Neural progenitor cell (in vitro differentiated cells): ENCODE measurements at regions not wholly inside any gene's neighbourhood (a gene's known extent, or its start where the extent isn't known, plus 50 kb on each side); places are given as distances from the start of the nearest gene placed in this dataset.

Source experiments
- DNase-seq: peaks from one replicate; pipeline ENCODE4 v3.0.0-alpha.2; 2016; ENCODE audit warnings: low spot score
- H2AFZ ChIP-seq: fragments of 200-600 bp; sonication (generic); replicated peaks from 2 replicates; pipeline ENCODE4 v1.6.1; 2016; ENCODE audit warnings: antibody characterized with exemption
- H3F3A ChIP-seq: fragments of 200-600 bp; sonication (generic); 2 replicates; pipeline ENCODE4 v1.6.1; 2016; ENCODE audit warnings: antibody characterized with exemption, low read depth
- H3K27ac ChIP-seq: fragments of 200-600 bp; sonication (generic); 2 replicates; pipeline ENCODE4 v1.5.1; 2016; ENCODE audit warnings: mild to moderate bottlenecking
- H3K27me3 ChIP-seq: fragments of 200-600 bp; sonication (generic); 2 replicates; pipeline ENCODE4 v1.6.1; 2016; ENCODE audit warnings: mild to moderate bottlenecking, moderate library complexity
- H3K36me3 ChIP-seq: fragments of 200-600 bp; sonication (generic); 2 replicates; pipeline ENCODE4 v1.5.1; 2016
- H3K4me1 ChIP-seq: fragments of 200-600 bp; sonication (generic); 2 replicates; pipeline ENCODE4 v1.6.1; 2016; ENCODE audit warnings: mixed run types
- H3K4me2 ChIP-seq: fragments of 200-600 bp; sonication (generic); 2 replicates; pipeline ENCODE4 v1.6.1; 2016
- H3K4me3 ChIP-seq: fragments of 200-600 bp; sonication (generic); 2 replicates; pipeline ENCODE4 v1.5.1; 2016
- H3K79me2 ChIP-seq: fragments of 200-600 bp; sonication (generic); 2 replicates; pipeline ENCODE4 v1.6.1; 2016; ENCODE audit warnings: low read depth
- H3K9ac ChIP-seq: fragments of 200-600 bp; sonication (generic); 2 replicates; pipeline ENCODE4 v1.6.1; 2016
- H3K9me3 ChIP-seq: fragments of 200-600 bp; sonication (generic); 2 replicates; pipeline ENCODE4 v1.5.1; 2016; ENCODE audit warnings: low read depth
- H4K20me1 ChIP-seq: fragments of 200-600 bp; sonication (generic); 2 replicates; pipeline ENCODE4 v1.6.1; 2016; ENCODE audit warnings: low read depth
- H3K27ac Mint-ChIP-seq: 3 replicates; pipeline ENCODE4 v1.8.0; 2021; ENCODE audit warnings: mixed read lengths
- H3K27me3 Mint-ChIP-seq: 2 replicates; pipeline ENCODE4 v1.8.0; 2022; ENCODE audit warnings: low read depth, mild to moderate bottlenecking, inconsistent platforms, moderate library complexity, mixed read lengths; ENCODE audit not compliant: insufficient read depth
- H3K36me3 Mint-ChIP-seq: 3 replicates; pipeline ENCODE4 v1.8.0; 2021; ENCODE audit warnings: mixed read lengths
- H3K4me1 Mint-ChIP-seq: 3 replicates; pipeline ENCODE4 v1.8.0; 2021; ENCODE audit warnings: mixed read lengths
- H3K4me3 Mint-ChIP-seq: 3 replicates; pipeline ENCODE4 v1.8.0; 2021; ENCODE audit warnings: mild to moderate bottlenecking, moderate library complexity, mixed read lengths
- H3K9me3 Mint-ChIP-seq: 3 replicates; pipeline ENCODE4 v1.8.0; 2020; ENCODE audit warnings: mixed read lengths
- CTCF ChIP-seq: fragments of 200-600 bp; sonication (generic); IDR thresholded peaks from 2 replicates; pipeline ENCODE4 v1.5.1; 2017; ENCODE audit warnings: antibody characterized with exemption, mild to moderate bottlenecking
- EZH2 ChIP-seq: fragments of 200-600 bp; sonication (generic); IDR thresholded peaks from 2 replicates; pipeline ENCODE4 v1.6.1; 2017; ENCODE audit warnings: antibody characterized with exemption, mild to moderate bottlenecking, moderate library complexity
- EZH2phosphoT487 ChIP-seq: fragments of 200-600 bp; sonication (generic); IDR thresholded peaks from 2 replicates; pipeline ENCODE4 v1.6.1; 2017; ENCODE audit warnings: antibody characterized with exemption

DNA sequence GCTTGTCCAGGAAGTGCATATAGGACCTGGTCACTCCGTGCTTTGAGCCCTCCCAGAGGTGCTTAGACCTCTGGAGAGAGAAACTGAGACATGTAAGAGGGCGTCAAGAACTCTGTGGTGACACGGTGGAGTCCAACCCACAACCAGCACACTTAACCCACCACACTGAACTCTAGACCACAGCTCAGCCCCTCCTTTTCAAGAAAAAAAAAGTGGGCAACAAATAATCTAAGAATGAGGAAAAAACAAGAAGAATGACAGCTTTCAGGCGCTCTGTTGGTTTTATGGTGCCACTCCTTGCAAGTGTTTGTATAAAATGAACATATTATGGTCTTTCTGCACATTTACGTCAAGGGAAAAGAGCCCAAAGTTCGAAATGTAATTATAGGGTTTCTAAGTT lies 50.2 kb upstream of the SNAPC3 start:
- DNase-seq: no peak

DNA sequence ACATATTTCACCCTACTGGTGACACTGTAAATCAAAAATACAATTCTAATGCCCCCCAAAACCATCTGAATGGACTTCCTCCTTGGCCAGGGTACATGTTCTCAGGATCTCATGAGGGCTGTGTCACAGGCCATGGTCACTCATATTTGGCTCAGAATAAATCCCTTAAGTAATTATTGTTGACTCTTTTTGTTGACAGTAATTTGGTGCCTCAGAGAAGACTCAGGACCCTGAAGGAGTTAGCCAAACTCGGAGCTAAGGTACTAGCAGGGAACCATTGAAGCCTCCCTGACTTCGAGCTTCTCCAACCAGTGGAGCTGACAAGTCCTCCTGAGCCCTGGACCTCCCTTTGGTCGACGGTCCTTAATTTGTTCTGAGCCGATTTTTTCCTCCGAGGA lies 51.2 kb upstream of the SNAPC3 start:
- Mint-ChIP-seq H3K36me3 (no peaks in the 10 kb centered on the region), H3K4me1 (peaks cover 13% of the 10 kb centered on the region), H3K27ac (no peak overlapping the region), H3K4me3 (no peak overlapping the region), H3K9me3 (peaks cover 5% of the 10 kb centered on the region), H3K27me3 (peaks cover 11% of the 10 kb centered on the region)
- Histone ChIP-seq H3K27me3 (no peaks in the 10 kb centered on the region), H3K4me2 (no peak overlapping the region), H3K79me2 (no peaks in the 10 kb centered on the region), H3F3A (no peaks in the 10 kb centered on the region), H3K36me3 (no peaks in the 10 kb centered on the region), H3K9ac (no peak overlapping the region), H3K27ac (no peak overlapping the region), H2AFZ (no peak overlapping the region), H4K20me1 (no peaks in the 10 kb centered on the region), H3K4me1 (no peaks in the 10 kb centered on the region), H3K9me3 (no peaks in the 10 kb centered on the region), H3K4me3 (no peak overlapping the region)
- no peak for DNase-seq
- TF ChIP-seq EZH2: no peak
- TF ChIP-seq CTCF: no peak
- TF ChIP-seq EZH2phosphoT487: no peak

More for the DNA sequence above, 50.2 kb upstream of the SNAPC3 start:
- no peaks in the 10 kb centered on the region for H3K27me3 ChIP-seq
- no peaks in the 10 kb centered on the region for H4K20me1 ChIP-seq
- no peaks in the 10 kb centered on the region for H3K4me1 ChIP-seq
- H3K4me2 ChIP-seq: no peak overlapping the region
- no peaks in the 10 kb centered on the region for H3K79me2 ChIP-seq
- H3K36me3 ChIP-seq: no peaks in the 10 kb centered on the region
- H3K36me3 Mint-ChIP-seq: no peaks in the 10 kb centered on the region
- no peak overlapping the region for H2AFZ ChIP-seq
- H3K9me3 ChIP-seq: no peaks in the 10 kb centered on the region
- no peak overlapping the region for H3K4me3 Mint-ChIP-seq
- no peak overlapping the region for H3K27ac ChIP-seq
- no peak overlapping the region for H3K4me3 ChIP-seq
- H3K27me3 Mint-ChIP-seq: peaks cover 11% of the 10 kb centered on the region
- no peak overlapping the region for H3K9ac ChIP-seq
- H3K4me1 Mint-ChIP-seq: peaks cover 13% of the 10 kb centered on the region
- H3K27ac Mint-ChIP-seq: no peak overlapping the region
- peaks cover 9% of the 10 kb centered on the region for H3K9me3 Mint-ChIP-seq
- TF ChIP-seq EZH2 (no peak), CTCF (no peak), EZH2phosphoT487 (no peak)
- H3F3A ChIP-seq: no peaks in the 10 kb centered on the region

- Histone ChIP-seq H3K79me2 (no peaks in the 10 kb centered on the region), H3K4me2 (no peak overlapping the region), H3K27me3 (no peaks in the 10 kb centered on the region), H3K9ac (no peak overlapping the region), H3K36me3 (no peaks in the 10 kb centered on the region), H3K4me3 (no peak overlapping the region), H4K20me1 (no peaks in the 10 kb centered on the region), H3K4me1 (no peaks in the 10 kb centered on the region), H3K9me3 (no peaks in the 10 kb centered on the region), H2AFZ (no peak overlapping the region), H3F3A (no peaks in the 10 kb centered on the region), H3K27ac (no peak overlapping the region)
- H3K4me3 Mint-ChIP-seq: no peak overlapping the region
- DNase-seq: peak; percentile 47
- peaks cover 9% of the 10 kb centered on the region for H3K27me3 Mint-ChIP-seq
- peaks cover 13% of the 10 kb centered on the region for H3K4me1 Mint-ChIP-seq
- H3K9me3 Mint-ChIP-seq: peaks cover 2% of the 10 kb centered on the region
- no peak overlapping the region for H3K27ac Mint-ChIP-seq
- H3K36me3 Mint-ChIP-seq: no peaks in the 10 kb centered on the region
- no peak for TF ChIP-seq CTCF
- TF ChIP-seq EZH2phosphoT487: no peak
- no peak for TF ChIP-seq EZH2
Measured at GRCh38 chr9:15370466-15371447, 51.9 kb upstream of the SNAPC3 start.
